ENCODE measurements at regions not wholly inside any gene's neighbourhood (a gene's known extent, or its start where the extent isn't known, plus 50 kb on each side); places are given as distances from the start of the nearest gene placed in this dataset.

GRCh38 chr4:152166567-152166966 is 369.3 kb downstream of the FBXW7 start:
- intact Hi-C loops (cut with DNase I; ENCODE audit: low total_unique reads) = no loop called here

GRCh38 chr4:152165846-152166245 is 370.0 kb downstream of the FBXW7 start:
- Histone ChIP-seq H3K9me3 (no peaks in the 10 kb centered on the region), H3K27ac (no peak overlapping the region), H3K36me3 (no peaks in the 10 kb centered on the region), H3K4me3 (no peak overlapping the region), H3K4me1 (no peaks in the 10 kb centered on the region), H3K27me3 (no peaks in the 10 kb centered on the region)
- intact Hi-C loops (cut with DNase I; ENCODE audit: low total_unique reads) = no loop called here
- TF ChIP-seq, protein P1, sequence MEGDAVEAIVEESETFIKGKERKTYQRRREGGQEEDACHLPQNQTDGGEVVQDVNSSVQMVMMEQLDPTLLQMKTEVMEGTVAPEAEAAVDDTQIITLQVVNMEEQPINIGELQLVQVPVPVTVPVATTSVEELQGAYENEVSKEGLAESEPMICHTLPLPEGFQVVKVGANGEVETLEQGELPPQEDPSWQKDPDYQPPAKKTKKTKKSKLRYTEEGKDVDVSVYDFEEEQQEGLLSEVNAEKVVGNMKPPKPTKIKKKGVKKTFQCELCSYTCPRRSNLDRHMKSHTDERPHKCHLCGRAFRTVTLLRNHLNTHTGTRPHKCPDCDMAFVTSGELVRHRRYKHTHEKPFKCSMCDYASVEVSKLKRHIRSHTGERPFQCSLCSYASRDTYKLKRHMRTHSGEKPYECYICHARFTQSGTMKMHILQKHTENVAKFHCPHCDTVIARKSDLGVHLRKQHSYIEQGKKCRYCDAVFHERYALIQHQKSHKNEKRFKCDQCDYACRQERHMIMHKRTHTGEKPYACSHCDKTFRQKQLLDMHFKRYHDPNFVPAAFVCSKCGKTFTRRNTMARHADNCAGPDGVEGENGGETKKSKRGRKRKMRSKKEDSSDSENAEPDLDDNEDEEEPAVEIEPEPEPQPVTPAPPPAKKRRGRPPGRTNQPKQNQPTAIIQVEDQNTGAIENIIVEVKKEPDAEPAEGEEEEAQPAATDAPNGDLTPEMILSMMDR (IDR thresholded peaks at IDR 0.05) = no peak
- TF ChIP-seq POLR2A (IDR thresholded peaks at IDR 0.05) = no peak
- no peak for DNase-seq

More at GRCh38 chr4:152166567-152166966, 369.3 kb downstream of the FBXW7 start:
- Histone ChIP-seq H3K9me3 (no peaks in the 10 kb centered on the region), H3K27me3 (no peaks in the 10 kb centered on the region), H3K4me1 (no peaks in the 10 kb centered on the region), H3K4me3 (no peak overlapping the region), H3K36me3 (no peaks in the 10 kb centered on the region), H3K27ac (no peak overlapping the region)
- DNase-seq = no peak
- TF ChIP-seq, protein P1 (IDR thresholded peaks at IDR 0.05) = no peak
- TF ChIP-seq POLR2A (IDR thresholded peaks at IDR 0.05) = no peak

GRCh38 chr4:152165146-152165545 is 370.7 kb downstream of the FBXW7 start:
- Histone ChIP-seq H3K27me3 (no peaks in the 10 kb centered on the region), H3K4me1 (no peaks in the 10 kb centered on the region), H3K4me3 (no peak overlapping the region), H3K36me3 (no peaks in the 10 kb centered on the region), H3K9me3 (no peaks in the 10 kb centered on the region), H3K27ac (no peak overlapping the region)
- TF ChIP-seq, protein P1 (IDR thresholded peaks at IDR 0.05) = no peak
- no peak for TF ChIP-seq POLR2A (IDR thresholded peaks at IDR 0.05)
- no peak for DNase-seq
- intact Hi-C loops (cut with DNase I; ENCODE audit: low total_unique reads) = no loop called here

GRCh38 chr4:152164561-152164960 is 371.3 kb downstream of the FBXW7 start:
- intact Hi-C loops (cut with DNase I; ENCODE audit: low total_unique reads) = no loop called here
- Histone ChIP-seq H3K27ac (no peak overlapping the region), H3K36me3 (no peaks in the 10 kb centered on the region), H3K4me1 (no peaks in the 10 kb centered on the region), H3K27me3 (no peaks in the 10 kb centered on the region), H3K9me3 (no peaks in the 10 kb centered on the region), H3K4me3 (no peak overlapping the region)
- no peak for DNase-seq
- no peak for TF ChIP-seq POLR2A (IDR thresholded peaks at IDR 0.05)
- TF ChIP-seq, protein P1 (IDR thresholded peaks at IDR 0.05) = no peak

GRCh38 chr4:152162331-152162697 is 373.6 kb downstream of the FBXW7 start:
- intact Hi-C loops (cut with DNase I; ENCODE audit: low total_unique reads) = no loop called here
- H3K27ac ChIP-seq = no peak overlapping the region

More at GRCh38 chr4:152162331-152162697, 373.6 kb downstream of the FBXW7 start:
- Histone ChIP-seq H3K9me3 (no peaks in the 10 kb centered on the region), H3K4me1 (no peaks in the 10 kb centered on the region), H3K36me3 (no peaks in the 10 kb centered on the region), H3K4me3 (no peak overlapping the region), H3K27me3 (no peaks in the 10 kb centered on the region)
- DNase-seq = no peak
- TF ChIP-seq, protein P1 (IDR thresholded peaks at IDR 0.05) = no peak
- TF ChIP-seq POLR2A (IDR thresholded peaks at IDR 0.05) = no peak
